SK-N-MC (cell line): ENCODE measurements at regions not wholly inside any gene's neighbourhood (a gene's known extent, or its start where the extent isn't known, plus 50 kb on each side); places are given as distances from the start of the nearest gene placed in this dataset.

Source experiments
- DNase-seq: peaks from one replicate; pipeline ENCODE4 v3.0.0-alpha.2; 2011; ENCODE audit warnings: low read depth, low spot score
- H3K27ac ChIP-seq: fragments of 200-600 bp; sonication (generic); 2 replicates; pipeline ENCODE4 v1.5.1; 2016; ENCODE audit warnings: mixed run types
- H3K36me3 ChIP-seq: fragments of 200-600 bp; sonication (generic); 2 replicates; pipeline ENCODE4 v1.6.1; 2017; ENCODE audit warnings: antibody characterized with exemption, low read length, mixed read lengths; ENCODE audit not compliant: insufficient read depth
- H3K4me3 ChIP-seq: fragments of 200-600 bp; sonication (generic); 2 replicates; pipeline ENCODE4 v1.5.1; 2016
- H3K9ac ChIP-seq: fragments of 200-600 bp; sonication (generic); 2 replicates; pipeline ENCODE4 v1.8.0; 2017; ENCODE audit warnings: mixed run types, mixed read lengths; ENCODE audit not compliant: insufficient read length
- H3K9me3 ChIP-seq: fragments of 200-600 bp; sonication (generic); 2 replicates; pipeline ENCODE4 v1.6.1; 2017; ENCODE audit warnings: low read depth, mild to moderate bottlenecking, antibody characterized with exemption, low read length, moderate library complexity, mixed read lengths
- EZH2 ChIP-seq: fragments of 200-600 bp; sonication (generic); IDR thresholded peaks from one replicate; pipeline ENCODE4 v1.6.1; 2017; ENCODE audit warnings: antibody characterized with exemption
- FOXP2 ChIP-seq: optimal IDR thresholded peaks from 2 replicates; pipeline ENCODE3; 2011; ENCODE audit warnings: mild to moderate bottlenecking, moderate library complexity; ENCODE audit not compliant: insufficient read depth; ENCODE audit errors: extremely low read length, control extremely low read depth
- POLR2AphosphoS5 ChIP-seq: IDR thresholded peaks from 2 replicates; pipeline ENCODE4 v1.6.1; 2012; ENCODE audit warnings: mild to moderate bottlenecking, low read depth, low read length, borderline replicate concordance

DNA sequence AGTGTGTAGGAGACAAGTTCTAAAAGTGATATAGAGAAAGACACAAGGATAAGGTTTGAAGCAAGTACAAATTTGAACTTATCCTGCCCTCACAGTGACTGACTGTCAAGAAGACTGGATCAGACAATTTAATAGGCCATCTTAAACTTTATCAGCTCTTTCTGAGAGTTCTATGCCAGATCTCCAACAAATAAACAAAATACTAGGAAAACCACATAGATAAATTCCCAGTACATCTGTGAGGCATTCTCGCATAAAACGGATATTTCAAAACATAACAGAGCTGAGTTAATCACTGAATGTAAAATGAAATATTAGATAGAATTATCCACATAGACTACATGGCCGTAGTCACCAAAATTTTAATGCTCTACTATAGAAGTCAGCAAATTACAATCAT lies 120.9 kb upstream of the LUZP2 start:
- Histone ChIP-seq H3K9ac (no peak overlapping the region), H3K4me3 (no peak overlapping the region), H3K9me3 (no peaks in the 10 kb centered on the region), H3K27ac (no peak overlapping the region), H3K36me3 (no peaks in the 10 kb centered on the region)
- no peak for TF ChIP-seq FOXP2
- no peak for TF ChIP-seq EZH2
- no peak for DNase-seq

DNA sequence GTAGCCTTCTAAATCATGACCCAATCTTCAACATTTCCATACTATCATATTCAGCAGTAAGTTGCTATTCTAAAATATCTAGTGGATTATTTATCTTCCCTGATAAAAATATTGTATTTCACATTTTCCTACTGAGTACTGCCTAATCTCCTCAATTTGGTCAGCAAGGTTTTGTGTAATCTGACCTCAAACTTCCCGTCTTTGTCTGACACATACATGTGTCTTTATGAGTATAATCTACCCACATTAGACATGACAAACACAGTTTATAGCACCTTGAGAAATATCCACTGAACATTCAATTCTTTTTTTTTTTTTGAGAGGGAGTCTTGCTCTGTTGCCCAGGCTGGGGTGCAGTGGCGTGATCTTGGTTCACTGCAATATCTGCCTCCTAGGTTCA lies 113.7 kb upstream of the LUZP2 start:
- no peaks in the 10 kb centered on the region for H3K9me3 ChIP-seq
- H3K4me3 ChIP-seq, result no peak overlapping the region
- no peak for TF ChIP-seq EZH2
- TF ChIP-seq FOXP2, result no peak
- TF ChIP-seq POLR2AphosphoS5, result no peak
- DNase-seq, result no peak
- H3K9ac ChIP-seq, result no peak overlapping the region
- no peak overlapping the region for H3K27ac ChIP-seq
- H3K36me3 ChIP-seq, result no peaks in the 10 kb centered on the region

DNA sequence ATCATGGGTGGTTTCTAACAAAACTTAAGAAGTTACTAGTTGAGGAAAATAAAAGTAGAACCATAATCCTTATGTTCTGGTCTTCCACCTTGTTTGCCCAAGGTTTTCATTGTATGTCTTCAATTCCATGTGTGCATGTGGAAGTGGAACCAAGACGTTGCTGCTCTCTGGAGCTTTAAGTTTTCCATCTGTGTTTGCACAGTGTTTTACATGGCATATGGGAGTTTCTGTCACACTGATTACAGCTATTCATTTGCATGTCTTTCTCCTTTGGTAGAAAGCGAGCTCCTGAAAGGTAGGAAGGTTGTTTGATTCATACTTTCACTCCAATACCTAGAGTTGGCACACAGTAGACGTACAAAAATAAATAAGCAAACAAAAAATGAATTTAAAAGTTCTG lies 112.6 kb upstream of the LUZP2 start:
- Histone ChIP-seq H3K9me3 (no peaks in the 10 kb centered on the region), H3K4me3 (no peak overlapping the region), H3K36me3 (no peaks in the 10 kb centered on the region), H3K9ac (no peak overlapping the region), H3K27ac (no peak overlapping the region)
- no peak for TF ChIP-seq POLR2AphosphoS5
- no peak for TF ChIP-seq EZH2
- TF ChIP-seq FOXP2, result no peak
- DNase-seq, result no peak

DNA sequence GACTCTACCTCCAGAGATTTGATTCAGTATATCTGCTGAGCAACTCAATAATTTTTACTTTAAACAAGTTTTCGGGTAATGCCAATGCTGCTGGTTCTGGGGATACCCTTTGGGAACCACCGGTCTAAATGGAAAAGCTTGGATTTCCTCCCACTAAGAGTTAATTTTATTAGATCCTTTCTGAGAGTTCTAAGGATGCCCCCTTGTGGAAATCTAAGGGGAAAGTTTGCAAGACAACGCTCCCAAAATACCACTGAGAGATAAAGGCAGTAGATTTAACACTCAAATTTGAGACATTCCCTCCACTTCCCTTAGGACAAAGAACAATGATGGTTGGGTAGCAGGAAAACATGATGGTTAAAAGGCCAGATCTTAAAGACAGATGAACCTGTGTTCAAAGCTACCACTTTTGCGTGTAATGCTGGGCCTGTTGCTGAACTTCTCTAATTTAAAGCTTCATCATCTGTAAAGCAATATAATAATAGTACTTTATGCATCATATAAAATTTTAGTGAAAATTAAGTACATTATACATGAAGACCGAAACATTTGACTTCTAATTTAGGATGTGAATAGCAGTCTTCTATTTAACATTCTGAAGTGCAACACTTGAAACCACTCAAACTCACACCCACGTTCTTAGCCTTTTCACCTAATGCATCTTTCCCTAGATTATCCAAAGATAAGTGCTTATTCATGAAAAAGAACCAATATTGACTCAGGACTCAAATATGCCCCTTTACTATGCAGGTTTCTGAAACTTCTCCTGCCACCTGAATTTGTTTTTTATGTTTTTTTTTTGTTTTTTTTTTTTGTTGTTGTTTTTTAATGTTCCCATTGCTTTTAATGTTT lies 110.1 kb upstream of the LUZP2 start:
- no peak for TF ChIP-seq FOXP2
- no peak for TF ChIP-seq EZH2
- no peak for TF ChIP-seq POLR2AphosphoS5
- no peaks in the 10 kb centered on the region for H3K36me3 ChIP-seq
- peak; percentile 2 for DNase-seq

DNA sequence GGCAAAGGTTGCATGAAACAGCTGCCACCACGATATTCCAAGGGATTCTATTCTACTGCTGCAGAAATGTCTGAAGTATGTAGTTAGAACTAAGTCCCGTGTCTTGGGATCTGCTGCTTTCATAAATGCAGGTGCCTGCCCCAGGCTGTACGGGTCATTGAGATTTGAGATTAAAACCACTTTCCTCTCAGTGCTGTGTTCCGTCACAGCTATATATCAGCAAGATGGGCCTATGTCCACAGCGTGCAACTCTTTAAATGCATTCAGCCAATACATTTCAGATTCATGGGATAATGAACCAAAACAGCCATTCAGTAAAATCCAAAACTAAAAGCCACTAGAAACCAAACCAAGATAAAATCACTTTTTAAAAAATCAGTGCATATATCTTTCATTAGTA lies 107.3 kb upstream of the LUZP2 start:
- H3K36me3 ChIP-seq, result no peaks in the 10 kb centered on the region
- H3K9ac ChIP-seq, result no peak overlapping the region
- no peaks in the 10 kb centered on the region for H3K9me3 ChIP-seq
- no peak overlapping the region for H3K27ac ChIP-seq
- no peak for TF ChIP-seq FOXP2
- TF ChIP-seq EZH2, result no peak
- TF ChIP-seq POLR2AphosphoS5, result no peak
- no peak for DNase-seq
- no peak overlapping the region for H3K4me3 ChIP-seq

More for the DNA sequence above, 110.1 kb upstream of the LUZP2 start:
- H3K4me3 ChIP-seq, result no peak overlapping the region
- H3K9me3 ChIP-seq, result no peaks in the 10 kb centered on the region
- no peak overlapping the region for H3K9ac ChIP-seq
- no peak overlapping the region for H3K27ac ChIP-seq

DNA sequence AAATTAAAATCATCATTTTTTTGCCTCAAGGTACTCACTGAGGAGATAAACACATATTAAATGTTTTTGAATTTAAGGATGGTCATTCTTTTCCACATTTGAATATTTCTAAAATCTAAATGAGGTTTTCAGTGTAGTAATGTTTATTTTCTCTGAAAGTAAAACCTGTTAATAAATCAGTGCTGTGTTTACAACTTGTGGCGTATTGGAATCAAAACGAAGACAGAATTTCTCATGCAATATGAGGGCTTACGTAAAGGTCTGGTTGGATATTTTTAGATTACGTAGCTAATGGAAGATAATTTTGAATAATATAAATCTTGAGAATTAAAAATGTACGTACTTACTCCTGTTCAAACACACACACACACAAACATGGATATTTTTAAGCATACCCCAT lies 106.8 kb upstream of the LUZP2 start:
- H3K9me3 ChIP-seq, result no peaks in the 10 kb centered on the region
- H3K36me3 ChIP-seq, result no peaks in the 10 kb centered on the region
- DNase-seq, result no peak
- no peak overlapping the region for H3K9ac ChIP-seq
- no peak overlapping the region for H3K27ac ChIP-seq
- TF ChIP-seq EZH2 (no peak), FOXP2 (no peak), POLR2AphosphoS5 (no peak)
- no peak overlapping the region for H3K4me3 ChIP-seq

DNA sequence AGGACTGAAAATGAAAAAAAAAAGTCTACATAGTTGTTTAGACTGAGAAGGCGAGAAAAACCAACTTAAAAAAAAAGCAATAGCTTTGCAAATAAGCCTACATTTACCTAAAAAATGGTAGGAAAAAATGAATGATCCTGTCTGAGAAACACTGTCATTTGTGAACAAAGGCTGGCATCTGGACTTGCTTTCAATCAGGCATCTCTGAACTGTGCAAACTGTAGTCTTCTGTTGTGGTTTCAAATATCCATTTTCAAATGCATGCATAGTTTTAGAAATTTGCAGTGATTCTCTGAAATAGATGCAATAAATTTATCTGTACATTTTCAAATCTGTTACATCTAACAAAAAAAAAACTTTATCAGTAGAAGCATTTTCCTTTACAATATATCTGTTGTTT lies 106.1 kb upstream of the LUZP2 start:
- no peak overlapping the region for H3K9ac ChIP-seq
- DNase-seq, result no peak
- no peaks in the 10 kb centered on the region for H3K9me3 ChIP-seq
- H3K27ac ChIP-seq, result no peak overlapping the region
- TF ChIP-seq EZH2 (no peak), FOXP2 (no peak), POLR2AphosphoS5 (no peak)
- H3K36me3 ChIP-seq, result no peaks in the 10 kb centered on the region
- H3K4me3 ChIP-seq, result no peak overlapping the region

DNA sequence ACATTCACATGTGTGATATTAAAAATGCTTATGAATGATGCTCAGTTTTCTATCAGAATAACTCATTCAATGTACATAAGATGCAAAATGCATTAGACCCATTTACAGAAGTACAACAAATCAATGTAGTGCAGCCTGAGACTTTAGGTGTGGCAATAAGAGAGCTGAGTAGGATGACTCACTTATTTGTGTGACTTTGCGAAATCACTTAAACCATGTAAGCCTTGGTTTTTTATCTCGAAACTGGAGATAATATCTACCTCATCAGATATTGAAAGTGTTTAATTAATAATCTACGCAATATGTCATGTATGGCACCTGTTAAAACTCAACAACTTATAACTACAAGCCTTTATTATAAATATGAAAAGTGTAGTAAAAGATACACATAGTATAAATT lies 105.7 kb upstream of the LUZP2 start:
- Histone ChIP-seq H3K9ac (no peak overlapping the region), H3K9me3 (no peaks in the 10 kb centered on the region), H3K4me3 (no peak overlapping the region), H3K36me3 (no peaks in the 10 kb centered on the region), H3K27ac (no peak overlapping the region)
- no peak for TF ChIP-seq EZH2
- TF ChIP-seq FOXP2, result no peak
- no peak for TF ChIP-seq POLR2AphosphoS5
- no peak for DNase-seq

DNA sequence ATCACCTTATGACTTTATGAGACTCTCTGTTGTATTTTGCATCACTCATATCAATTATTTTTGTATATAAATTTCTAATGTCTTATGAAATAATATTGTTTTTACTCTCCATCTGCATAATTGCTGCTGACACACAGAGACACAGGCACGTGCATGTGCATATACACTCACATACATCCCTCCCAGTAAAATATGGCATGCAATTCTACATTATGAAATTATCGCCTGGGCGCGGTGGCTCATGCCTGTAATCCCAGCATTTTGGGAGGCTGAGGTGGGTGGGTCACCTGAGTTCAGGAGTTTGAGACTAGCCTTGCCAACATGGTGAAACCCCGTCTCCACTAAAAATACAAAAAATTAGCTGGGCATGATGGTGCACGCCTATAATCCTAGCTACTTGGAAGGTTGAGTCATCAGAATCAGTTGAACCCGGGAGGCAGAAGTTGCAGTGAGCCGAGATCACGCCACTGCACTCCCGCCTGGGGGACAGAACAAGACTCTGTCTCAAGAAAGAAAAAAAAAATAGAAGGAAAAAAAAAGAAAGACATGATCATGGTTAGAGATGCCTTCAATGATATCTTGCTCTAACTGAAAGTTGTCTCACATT lies 96.7 kb upstream of the LUZP2 start:
- Histone ChIP-seq H3K27ac (no peak overlapping the region), H3K4me3 (no peak overlapping the region), H3K9ac (no peak overlapping the region), H3K9me3 (no peaks in the 10 kb centered on the region), H3K36me3 (no peaks in the 10 kb centered on the region)
- TF ChIP-seq EZH2 (no peak), POLR2AphosphoS5 (no peak), FOXP2 (no peak)
- DNase-seq, result no peak
